HG02938 (cell line): ENCODE measurements at regions not wholly inside any gene's neighbourhood (a gene's known extent, or its start where the extent isn't known, plus 50 kb on each side); places are given as distances from the start of the nearest gene placed in this dataset.

Experiments used
- ATAC-seq: cut with Tn5 transposase; IDR thresholded peaks from one replicate; pipeline ENCODE4 v1.9.1; 2021; ENCODE audit warnings: mild to moderate bottlenecking, moderate library complexity; ENCODE audit not compliant: unreplicated experiment

- ATAC-seq = no peak
Observed at GRCh38 chr2:234732404-234733092, 219.3 kb upstream of the SH3BP4 start.

DNA sequence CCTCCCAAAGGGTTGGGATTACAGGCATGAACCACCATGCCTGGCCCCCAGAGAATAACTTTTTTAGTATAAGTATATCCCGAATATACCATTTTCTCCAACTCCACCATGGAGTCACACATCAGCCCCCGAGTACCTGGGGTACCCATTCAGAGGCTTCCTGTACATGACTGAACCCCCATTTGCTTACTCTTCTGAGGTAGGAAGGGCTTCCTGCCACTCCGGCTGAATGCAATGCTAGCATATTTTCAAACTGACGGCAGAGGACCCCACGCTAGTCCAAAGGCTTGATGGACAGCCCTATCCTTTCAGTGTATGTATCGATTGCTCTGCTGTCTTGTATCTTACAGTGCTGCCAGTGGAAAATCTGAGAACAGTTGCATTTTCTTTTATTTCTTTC, 220.6 kb upstream of the SH3BP4 start:
- ATAC-seq = no peak

DNA sequence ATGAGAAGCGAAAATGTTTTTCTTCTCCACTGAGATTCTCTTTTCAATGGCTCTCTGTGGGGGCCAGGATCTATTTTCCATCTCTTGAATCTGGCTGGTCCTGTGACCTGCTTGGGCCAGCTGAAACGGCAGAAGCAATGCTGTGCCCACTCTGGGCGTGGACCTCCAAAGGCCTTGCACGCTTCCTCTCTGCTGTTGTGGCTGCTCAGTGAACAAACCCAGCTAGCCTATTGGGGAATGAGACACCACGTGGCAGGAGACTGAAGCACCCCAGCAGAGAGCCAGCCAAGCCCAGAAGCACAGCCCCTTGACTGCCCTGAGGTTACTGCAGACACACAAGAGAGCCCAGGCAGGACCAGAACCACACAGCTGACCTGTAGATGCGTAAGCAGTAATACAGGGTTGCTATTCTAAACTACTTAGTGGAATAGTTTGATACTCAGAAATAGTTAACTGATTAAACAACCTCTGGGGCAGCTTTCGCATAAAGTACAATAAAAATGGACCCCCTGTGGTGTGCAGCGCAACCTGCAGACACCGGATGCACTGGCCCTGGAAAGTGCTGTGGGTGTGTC, 221.7 kb upstream of the SH3BP4 start:
- ATAC-seq = no peak

GRCh38 chr2:234725528-234726264, 226.1 kb upstream of the SH3BP4 start:
- no peak for ATAC-seq

- no peak for ATAC-seq
Observed at GRCh38 chr2:234724850-234725249, 227.0 kb upstream of the SH3BP4 start.

DNA sequence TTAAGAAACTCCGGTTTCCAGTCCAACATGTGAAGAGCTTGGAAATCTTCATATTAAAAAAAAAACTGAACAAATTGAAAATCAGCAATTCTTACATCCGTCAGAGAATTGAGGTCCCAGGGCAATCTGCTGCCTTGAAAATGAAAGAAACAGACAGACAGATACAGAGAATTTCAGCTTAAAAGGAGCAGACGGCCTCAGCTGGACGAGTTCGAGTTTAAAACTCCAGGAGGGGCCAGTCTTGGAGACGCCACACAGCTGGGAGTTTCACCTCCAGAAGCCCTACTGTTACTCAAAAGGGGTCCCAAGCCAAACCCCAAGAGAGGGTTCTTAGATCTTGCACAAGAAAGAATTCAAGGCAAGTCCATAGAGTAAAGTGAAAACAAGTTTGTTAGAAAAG, 226.5 kb upstream of the ARL4C start:
- ATAC-seq = no peak

GRCh38 chr2:234722176-234722575, 225.3 kb upstream of the ARL4C start:
- ATAC-seq = no peak

- no peak for ATAC-seq
Observed at GRCh38 chr2:234719116-234719716, 222.3 kb upstream of the ARL4C start.

DNA sequence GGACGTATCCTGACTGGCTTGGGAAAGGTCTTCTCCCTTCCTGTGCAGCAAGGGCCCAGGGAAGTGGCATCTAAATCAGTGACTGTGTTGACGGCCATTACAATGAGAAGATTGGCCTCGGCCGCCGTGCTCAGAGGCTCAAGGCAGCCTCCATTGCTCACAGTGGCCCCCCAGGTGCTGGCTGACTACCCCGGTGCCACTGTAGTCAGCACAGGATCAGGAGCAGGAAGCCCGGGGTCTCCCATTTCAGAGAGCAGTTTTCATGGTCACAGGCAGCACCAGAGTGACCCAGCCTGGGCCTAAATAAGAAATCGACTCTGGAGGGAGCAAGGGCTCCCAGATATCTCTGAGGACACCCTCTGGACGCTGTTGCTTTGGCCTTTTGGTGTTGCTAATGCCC, 219.4 kb upstream of the ARL4C start:
- no peak for ATAC-seq

DNA sequence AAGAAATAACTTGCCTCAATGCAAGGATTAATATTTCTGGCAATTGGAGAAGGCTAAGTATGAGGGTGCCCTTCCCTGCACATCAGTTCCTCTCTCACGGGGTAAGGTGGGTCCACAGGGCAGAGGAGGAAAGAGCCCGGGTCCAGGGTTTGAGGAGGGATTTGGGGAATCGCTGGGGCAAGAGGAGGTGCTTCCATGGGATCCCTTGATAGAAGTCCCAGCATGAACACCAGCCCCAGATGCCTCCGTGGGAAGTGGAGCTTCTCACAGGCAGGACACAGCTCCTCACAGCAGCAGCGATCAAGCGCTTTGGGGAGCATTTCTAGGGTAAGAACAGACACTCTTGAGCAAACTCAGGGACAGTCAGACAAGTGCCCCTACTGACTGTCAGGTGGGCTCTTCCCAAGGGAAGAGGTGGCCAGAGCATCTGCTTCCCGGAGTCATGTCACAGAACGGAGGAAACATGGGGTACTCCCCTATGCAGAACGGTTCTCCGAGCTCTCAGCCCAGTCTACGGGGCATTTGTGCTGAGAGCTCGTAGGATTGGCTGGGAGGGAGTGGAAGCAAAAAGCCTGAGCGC, 218.9 kb upstream of the ARL4C start:
- no peak for ATAC-seq

DNA sequence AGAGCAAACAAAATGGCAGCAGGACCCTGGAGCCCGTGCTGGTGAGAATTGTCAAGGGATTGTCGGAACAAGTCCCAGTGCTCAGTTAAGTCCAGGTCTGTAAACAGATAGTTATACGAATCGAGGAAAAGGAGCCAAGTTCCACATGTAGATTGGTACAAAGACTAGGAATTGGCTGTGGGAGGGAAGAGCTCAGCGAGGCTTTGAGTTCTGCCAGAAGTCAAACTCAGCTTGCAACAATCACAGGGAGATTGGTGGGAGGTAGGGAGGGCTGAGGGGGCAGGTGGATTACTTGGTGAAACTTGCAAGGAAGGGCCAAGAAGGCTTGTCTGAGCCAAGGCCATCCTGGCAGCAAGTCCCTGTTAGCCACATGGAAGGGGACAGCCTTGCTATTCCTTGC, 217.8 kb upstream of the ARL4C start:
- no peak for ATAC-seq

GRCh38 chr2:234712421-234712935, 215.6 kb upstream of the ARL4C start:
- ATAC-seq = no peak

GRCh38 chr2:234711308-234711707, 214.4 kb upstream of the ARL4C start:
- no peak for ATAC-seq

- ATAC-seq = no peak
Observed at GRCh38 chr2:234710587-234710986, 213.7 kb upstream of the ARL4C start.

GRCh38 chr2:234710066-234710465, 213.2 kb upstream of the ARL4C start:
- no peak for ATAC-seq

DNA sequence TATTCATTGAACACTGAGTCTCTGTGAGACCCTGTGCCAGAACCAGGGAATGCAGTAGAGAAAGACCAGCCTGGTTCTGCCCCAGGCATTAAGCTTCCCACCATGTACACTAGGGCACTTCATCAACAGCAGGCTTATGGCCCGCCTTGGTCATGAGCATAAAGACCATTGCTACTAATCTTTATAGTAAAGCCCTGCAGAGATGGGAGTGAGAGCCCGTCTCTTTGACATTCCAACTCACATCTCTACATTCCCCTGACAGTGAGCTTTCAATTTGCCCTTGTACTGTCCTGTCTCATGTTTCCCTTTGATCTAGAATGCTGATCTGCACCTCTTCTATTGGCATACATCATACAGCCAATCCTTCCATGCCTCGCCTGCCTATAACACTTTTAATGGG, 211.8 kb upstream of the ARL4C start:
- no peak for ATAC-seq

DNA sequence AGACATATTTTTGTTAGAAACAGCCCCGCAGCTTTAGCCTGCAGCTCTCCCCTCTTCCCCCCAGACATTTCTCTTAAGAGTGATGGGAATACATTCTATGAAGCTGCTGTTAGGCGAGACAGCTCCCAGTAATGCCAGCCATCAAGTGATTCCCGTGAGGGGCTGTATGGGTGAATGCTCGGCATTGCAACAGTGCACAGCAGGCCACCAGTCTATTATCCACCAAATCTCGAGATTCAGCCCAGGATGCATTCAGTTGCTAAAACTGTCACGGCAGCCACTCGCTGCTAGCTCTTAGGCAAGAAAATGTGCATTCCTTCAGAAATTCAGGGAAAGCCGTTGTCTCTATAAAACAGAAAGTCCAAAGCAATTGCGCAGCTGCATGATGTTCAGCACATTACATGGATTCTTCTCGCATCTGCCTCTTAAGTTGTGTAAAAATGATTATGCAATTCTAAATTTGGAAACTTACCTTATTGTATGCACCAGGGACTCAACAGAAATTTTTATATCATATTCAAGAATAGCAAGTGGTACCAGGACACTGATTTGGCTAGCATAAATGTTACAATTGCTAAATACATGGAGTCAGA, 211.3 kb upstream of the ARL4C start:
- ATAC-seq = no peak

GRCh38 chr2:234706086-234706485, 209.2 kb upstream of the ARL4C start:
- ATAC-seq = no peak

- no peak for ATAC-seq
Observed at GRCh38 chr2:234705108-234705507, 208.2 kb upstream of the ARL4C start.

DNA sequence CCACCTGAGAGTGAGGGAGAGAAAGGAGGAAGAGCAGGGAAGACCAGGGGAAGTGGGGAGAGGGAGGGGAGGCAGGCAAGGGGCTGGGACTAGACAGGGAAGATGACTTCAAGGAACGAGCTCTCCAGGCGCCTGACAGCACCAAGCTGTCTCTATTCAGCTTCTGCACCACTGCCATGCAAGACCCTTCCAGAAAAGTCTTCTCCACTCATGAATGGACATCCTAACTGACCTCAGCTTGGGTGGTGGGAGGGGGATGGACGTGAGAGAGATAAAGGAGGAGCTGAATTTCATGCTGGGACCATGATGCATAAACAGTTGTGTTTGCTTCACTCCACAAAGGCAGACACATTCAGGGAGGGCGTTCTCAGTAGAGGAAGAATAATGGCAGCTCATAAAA, 206.4 kb upstream of the ARL4C start:
- no peak for ATAC-seq

- ATAC-seq = no peak
Observed at GRCh38 chr2:234702731-234703225, 205.9 kb upstream of the ARL4C start.
